Gastroesophageal sphincter (tissue), 4 donors: ENCODE measurements at regions not wholly inside any gene's neighbourhood (a gene's known extent, or its start where the extent isn't known, plus 50 kb on each side); places are given as distances from the start of the nearest gene placed in this dataset.

ENCODE experiments used
- ATAC-seq: fragments of 150-250 bp; one replicate; pipeline ENCODE4 v1.9.1; 2016; ENCODE audit warnings: mild to moderate bottlenecking, moderate library complexity
- H3K27ac ChIP-seq, 4 donors: fragments of 200-600 bp; sonication (generic) in 3 of 4; 1 replicate in 3 of 4; 2 replicates in 1 of 4; pipeline ENCODE4 v1.5.1; 2016 to 2019
- H3K27me3 ChIP-seq: fragments of 200-600 bp; sonication (generic); one replicate; pipeline ENCODE4 v1.5.1; 2019
- H3K36me3 ChIP-seq, 2 donors: fragments of 200-600 bp; sonication (generic); one replicate each; pipeline ENCODE4 v1.5.1; 2019; ENCODE audit warnings: control low read depth in 1 of 2
- H3K4me1 ChIP-seq, 3 donors: fragments of 200-600 bp; sonication (generic); 1 replicate in 2 of 3; 2 replicates in 1 of 3; pipeline ENCODE4 v1.5.1; 2016 to 2019; ENCODE audit warnings: control low read depth in 2 of 3
- H3K4me3 ChIP-seq, 2 donors: fragments of 200-600 bp; sonication (generic); one replicate each; pipeline ENCODE4 v1.5.1; 2019; ENCODE audit warnings: mild to moderate bottlenecking in 1 of 2, moderate library complexity in 1 of 2
- H3K9me3 ChIP-seq, 3 donors: fragments of 200-600 bp; sonication (generic); one replicate each; pipeline ENCODE4 v1.5.1; 2017 to 2019; ENCODE audit warnings: control low read depth in 2 of 3
- CTCF ChIP-seq, 4 experiments: fragments of 200-600 bp in 2 of 4; fragments of 450-650 bp in 2 of 4; sonication (generic) in 1 of 4; IDR thresholded peaks; one replicate each; pipeline ENCODE4 v1.5.1; 2017 to 2019; ENCODE audit warnings: antibody characterized with exemption in 4 of 4, mild to moderate bottlenecking in 2 of 4, moderate library complexity in 2 of 4
- EP300 ChIP-seq: sonication (generic); formaldehyde crosslinking; IDR thresholded peaks from one replicate; pipeline ENCODE4 v1.6.1; 2017; ENCODE audit warnings: antibody characterized with exemption, mild to moderate bottlenecking
- POLR2A ChIP-seq, 2 donors: fragments of 450-650 bp; IDR thresholded peaks; one replicate each; pipeline ENCODE4 v1.6.1; 2017; ENCODE audit warnings: antibody characterized with exemption in 2 of 2, mild to moderate bottlenecking in 2 of 2, moderate library complexity in 1 of 2
- POLR2AphosphoS5 ChIP-seq: sonication (generic); formaldehyde crosslinking; IDR thresholded peaks from one replicate; pipeline ENCODE4 v1.6.1; 2017; ENCODE audit warnings: antibody characterized with exemption
- WGBS, 2 donors: methylation state at CpG; one replicate each; pipeline ENCODE4 v1.1.5; 2018; ENCODE audit warnings: low coverage in 1 of 2; 5-methylcytosine and 5-hydroxymethylcytosine counted together

- Histone ChIP-seq H3K27ac (peak overlapping the region in 2 of 4 donors; percentile 12 to 24), H3K36me3 (no peaks in the 10 kb centered on the region), H3K27me3 (no peaks in the 10 kb centered on the region), H3K4me1 (peaks cover 3 to 40% (median 14%) of the 10 kb centered on the region in 3 donors), H3K4me3 (no peak overlapping the region), H3K9me3 (no peaks in the 10 kb centered on the region)
- TF ChIP-seq EP300: no peak
- no peak for TF ChIP-seq POLR2AphosphoS5
- TF ChIP-seq POLR2A (IDR thresholded peaks at IDR 0.05): no peak
- TF ChIP-seq CTCF (IDR thresholded peaks at IDR 0.05): no peak
- ATAC-seq: no peak
- 20 to 26% methylated on average over 1 to 2 of the region's 2 CpGs for WGBS, 2 donors
Observed at GRCh38 chr15:56835718-56836171, 82.7 kb upstream of the TCF12 start.

GRCh38 chr15:56832125-56832524 lies 86.3 kb upstream of the TCF12 start:
- Histone ChIP-seq H3K36me3 (no peaks in the 10 kb centered on the region), H3K4me1 (peaks cover 3 to 40% (median 12%) of the 10 kb centered on the region in 3 donors), H3K9me3 (no peaks in the 10 kb centered on the region), H3K4me3 (no peak overlapping the region), H3K27me3 (no peaks in the 10 kb centered on the region), H3K27ac (peak overlapping the region; percentile 61 to 81 (median 74))
- WGBS, 2 donors: 17 to 35% methylated on average over 5 of the region's 5 CpGs
- ATAC-seq: peak; percentile 82
- TF ChIP-seq POLR2A (IDR thresholded peaks at IDR 0.05) (no peak), POLR2AphosphoS5 (peak; percentile 91)

GRCh38 chr15:56831467-56832005 lies 86.9 kb upstream of the TCF12 start:
- H3K4me3 ChIP-seq: no peak overlapping the region
- peaks cover 3 to 40% (median 12%) of the 10 kb centered on the region in 3 donors for H3K4me1 ChIP-seq
- H3K9me3 ChIP-seq: no peaks in the 10 kb centered on the region
- peak; percentile 24 for ATAC-seq
- H3K36me3 ChIP-seq: no peaks in the 10 kb centered on the region
- H3K27me3 ChIP-seq: no peaks in the 10 kb centered on the region
- peak overlapping the region; percentile 61 to 81 (median 74) for H3K27ac ChIP-seq
- no peak for TF ChIP-seq EP300
- TF ChIP-seq CTCF (IDR thresholded peaks at IDR 0.05): no peak
- no peak for TF ChIP-seq POLR2A (IDR thresholded peaks at IDR 0.05)
- no peak for TF ChIP-seq POLR2AphosphoS5
- WGBS, 2 donors: 74 to 83% methylated on average over 3 of the region's 3 CpGs

GRCh38 chr15:56824175-56824574 lies 90.9 kb upstream of the ZNF280D start:
- H3K36me3 ChIP-seq: no peaks in the 10 kb centered on the region
- no CpG with 5 or more reads among the region's 2 CpGs for WGBS, 2 donors
- no peak overlapping the region for H3K27ac ChIP-seq
- H3K4me3 ChIP-seq: no peak overlapping the region
- no peak for TF ChIP-seq EP300
- TF ChIP-seq CTCF (IDR thresholded peaks at IDR 0.05): no peak
- no peak for TF ChIP-seq POLR2A (IDR thresholded peaks at IDR 0.05)
- no peak for TF ChIP-seq POLR2AphosphoS5
- ATAC-seq: no peak
- H3K27me3 ChIP-seq: no peaks in the 10 kb centered on the region
- H3K4me1 ChIP-seq: peaks cover 0 to 11% (median 0%) of the 10 kb centered on the region in 3 donors
- no peaks in the 10 kb centered on the region for H3K9me3 ChIP-seq

GRCh38 chr15:56821721-56822425 lies 88.6 kb upstream of the ZNF280D start:
- H3K36me3 ChIP-seq: no peaks in the 10 kb centered on the region
- H3K27me3 ChIP-seq: no peaks in the 10 kb centered on the region
- H3K4me1 ChIP-seq: peaks cover 0 to 21% (median 7%) of the 10 kb centered on the region in 3 donors
- H3K9me3 ChIP-seq: no peaks in the 10 kb centered on the region
- TF ChIP-seq EP300 (no peak), POLR2AphosphoS5 (peak; percentile 32), CTCF (IDR thresholded peaks at IDR 0.05) (peak; percentile 37 to 69 (median 51))
- ATAC-seq: peak; percentile 54
- H3K4me3 ChIP-seq: no peak overlapping the region
- 35 to 38% methylated on average over 1 to 3 of the region's 3 CpGs for WGBS, 2 donors
- no peak overlapping the region for H3K27ac ChIP-seq
